ENCODE measurements at regions not wholly inside any gene's neighbourhood (a gene's known extent, or its start where the extent isn't known, plus 50 kb on each side); places are given as distances from the start of the nearest gene placed in this dataset.

DNA sequence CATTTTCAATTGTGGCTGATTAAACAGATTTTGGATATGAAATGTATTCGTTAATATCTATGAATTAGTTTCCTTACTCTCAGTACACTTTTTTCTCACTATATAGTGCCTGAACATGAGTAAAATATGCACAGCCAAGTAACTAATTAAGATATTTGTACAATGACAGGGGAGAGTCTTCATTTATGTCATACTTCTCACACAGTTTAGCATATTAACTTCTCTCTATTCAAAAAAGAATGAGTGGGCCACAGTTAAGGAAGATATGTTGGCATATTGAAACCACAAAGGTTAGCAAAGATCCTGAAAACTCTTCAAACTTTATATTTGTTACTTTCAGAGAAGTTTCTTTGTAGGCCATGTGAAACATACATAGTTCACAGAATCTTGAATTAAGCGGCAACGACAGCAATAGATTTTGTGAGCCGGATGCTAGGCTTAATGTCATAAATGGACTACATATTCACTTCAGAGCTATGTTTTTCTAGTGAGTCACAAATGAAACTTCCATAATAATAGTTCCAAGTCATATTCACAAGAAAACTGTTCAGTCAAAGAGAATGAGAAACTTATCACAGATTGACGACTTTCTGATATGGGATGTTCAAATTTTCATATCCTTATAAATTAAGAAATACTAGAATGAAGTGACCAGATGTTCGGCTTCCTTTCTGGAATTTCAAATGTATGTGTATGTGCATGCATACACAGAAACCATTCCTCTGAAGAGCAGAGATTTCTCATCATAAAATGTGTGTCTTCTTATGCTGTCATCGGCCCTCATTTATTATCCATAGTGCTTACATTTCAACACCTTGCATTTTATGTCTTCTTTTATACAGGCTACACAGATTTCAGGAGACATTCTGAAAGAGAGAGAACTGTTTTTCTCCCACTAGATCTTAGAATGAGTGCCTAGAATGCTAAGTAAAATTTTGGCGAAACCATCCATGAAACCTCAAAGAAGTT lies 584.0 kb downstream of the SATB2 start:
- TF ChIP-seq ZNF274 (IDR thresholded peaks at IDR 0.05; ENCODE audit: low read depth, low read length): no peak
- no peak for TF ChIP-seq YY1 (IDR thresholded peaks at IDR 0.05; ENCODE audit: insufficient read depth, insufficient read length)
- no peak for TF ChIP-seq SUZ12 (IDR thresholded peaks at IDR 0.05; ENCODE audit: extremely low read depth, insufficient read depth, insufficient read length)
